NCI-H2171 (cell line): ENCODE measurements at regions not wholly inside any gene's neighbourhood (a gene's known extent, or its start where the extent isn't known, plus 50 kb on each side); places are given as distances from the start of the nearest gene placed in this dataset.
"Not testable (repeated sequence)": the region's sequence is repeated elsewhere in the genome, so short reads cannot be mapped to it uniquely, and the experiment has no call there.

Experiments
- DNase-seq: peaks from one replicate; lab custom pipeline; 2025; lab: John Stamatoyannopoulos, UW

- DNase-seq, result no peak
Measured at GRCh38 chr5:155768332-155768731, 558.6 kb upstream of the SGCD start.

GRCh38 chr5:155772009-155772662 is 554.8 kb upstream of the SGCD start:
- no peak for DNase-seq

- no peak for DNase-seq
Measured at GRCh38 chr5:155773680-155774079, 553.3 kb upstream of the SGCD start.

- no peak for DNase-seq
Measured at GRCh38 chr5:155780260-155780659, 546.7 kb upstream of the SGCD start.

GRCh38 chr5:155783246-155783645 is 543.7 kb upstream of the SGCD start:
- DNase-seq, result no peak

- DNase-seq, result no peak
Measured at GRCh38 chr5:155783791-155784190, 543.2 kb upstream of the SGCD start.

- DNase-seq, result no peak
Measured at GRCh38 chr5:155786108-155786507, 540.9 kb upstream of the SGCD start.

GRCh38 chr5:155792873-155793272 is 534.1 kb upstream of the SGCD start:
- no peak for DNase-seq

GRCh38 chr5:155794795-155795194 is 532.2 kb upstream of the SGCD start:
- no peak for DNase-seq

- no peak for DNase-seq
Measured at GRCh38 chr5:155799308-155799707, 527.7 kb upstream of the SGCD start.

- no peak for DNase-seq
Measured at GRCh38 chr5:155807884-155808576, 518.9 kb upstream of the SGCD start.

GRCh38 chr5:155815248-155815647 is 511.7 kb upstream of the SGCD start:
- DNase-seq, result no peak

- DNase-seq, result no peak
Measured at GRCh38 chr5:155822177-155822576, 504.8 kb upstream of the SGCD start.

- DNase-seq, result no peak
Measured at GRCh38 chr5:155826611-155827507, 500.1 kb upstream of the SGCD start.

GRCh38 chr5:155827508-155827815 is 499.5 kb upstream of the SGCD start:
- not testable (repeated sequence) for DNase-seq

- no peak for DNase-seq
Measured at GRCh38 chr5:155827949-155828348, 499.0 kb upstream of the SGCD start.

- DNase-seq, result no peak
Measured at GRCh38 chr5:155831491-155831890, 495.5 kb upstream of the SGCD start.

- DNase-seq, result no peak
Measured at GRCh38 chr5:155833287-155833686, 493.7 kb upstream of the SGCD start.

- DNase-seq, result no peak
Measured at GRCh38 chr5:155834271-155834975, 492.5 kb upstream of the SGCD start.

GRCh38 chr5:155836089-155836803 is 490.7 kb upstream of the SGCD start:
- no peak for DNase-seq

GRCh38 chr5:155838394-155838793 is 488.6 kb upstream of the SGCD start:
- DNase-seq, result no peak
